Activated T-cell treated with anti-CD3 and anti-CD28 coated beads, Interleukin-2, amount 50 U/mL, for 24 hours (primary cell): ENCODE measurements at regions not wholly inside any gene's neighbourhood (a gene's known extent, or its start where the extent isn't known, plus 50 kb on each side); places are given as distances from the start of the nearest gene placed in this dataset.

Experiments used
- DNase-seq: peaks from one replicate; pipeline ENCODE4 v3.0.0-alpha.2; 2020
- H3K27ac Mint-ChIP-seq: 2 replicates; pipeline ENCODE4 v1.8.0; 2020; ENCODE audit warnings: mild to moderate bottlenecking, mixed read lengths
- H3K27me3 Mint-ChIP-seq: 2 replicates; pipeline ENCODE4 v1.8.0; 2020; ENCODE audit warnings: mixed read lengths
- H3K36me3 Mint-ChIP-seq: 2 replicates; pipeline ENCODE4 v1.8.0; 2020; ENCODE audit warnings: low read depth, mixed read lengths
- H3K4me1 Mint-ChIP-seq: 2 replicates; pipeline ENCODE4 v1.8.0; 2020; ENCODE audit warnings: low read depth, mixed read lengths
- H3K4me3 Mint-ChIP-seq: 2 replicates; pipeline ENCODE4 v1.8.0; 2020; ENCODE audit warnings: mild to moderate bottlenecking, moderate library complexity, mixed read lengths
- H3K9me3 Mint-ChIP-seq: 2 replicates; pipeline ENCODE4 v1.8.0; 2020; ENCODE audit warnings: mixed read lengths

DNA sequence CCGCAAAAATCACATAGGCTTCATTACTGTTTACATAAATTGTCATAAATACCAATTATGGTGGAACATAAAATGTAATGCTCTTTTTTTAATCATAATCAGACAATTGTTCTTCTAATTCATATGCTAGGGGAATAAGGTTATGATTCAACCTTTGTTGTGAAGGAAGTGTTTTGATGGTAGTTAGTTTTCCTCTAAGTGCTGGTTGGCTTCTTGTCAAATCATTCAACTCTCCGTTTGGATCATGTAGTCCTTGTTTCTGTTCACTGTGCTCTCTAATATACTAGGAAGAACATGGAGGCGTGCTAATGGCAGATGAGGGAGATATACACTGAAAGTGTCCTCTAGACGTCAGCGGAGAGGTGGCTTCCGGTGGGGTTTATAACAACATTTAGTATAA lies 1938.0 kb upstream of the PIK3C3 start:
- Mint-ChIP-seq H3K4me3 (no peak overlapping the region), H3K4me1 (no peaks in the 10 kb centered on the region), H3K27me3 (no peaks in the 10 kb centered on the region), H3K27ac (no peak overlapping the region), H3K36me3 (no peaks in the 10 kb centered on the region), H3K9me3 (peaks cover 12% of the 10 kb centered on the region)
- DNase-seq, result no peak

DNA sequence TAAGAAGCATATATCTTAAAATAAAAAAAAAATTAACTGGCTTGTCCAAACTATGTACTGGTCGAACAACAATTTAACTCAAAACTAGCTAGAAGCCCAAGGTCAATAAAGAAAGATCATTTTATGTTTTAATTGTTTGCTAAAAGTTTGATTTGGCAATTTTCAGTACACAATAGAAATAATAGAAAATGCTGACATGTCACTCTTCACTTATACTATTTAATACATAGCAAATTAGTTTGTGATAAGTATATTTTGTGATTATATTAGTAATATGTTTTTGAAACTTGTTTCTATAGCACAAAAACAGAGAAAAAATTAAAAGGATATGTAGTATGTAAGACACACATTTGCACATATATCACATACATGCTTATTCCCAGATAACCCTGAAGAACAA lies 1938.6 kb upstream of the PIK3C3 start:
- Mint-ChIP-seq H3K9me3 (peaks cover 14% of the 10 kb centered on the region), H3K27me3 (no peaks in the 10 kb centered on the region), H3K36me3 (no peaks in the 10 kb centered on the region), H3K27ac (no peak overlapping the region), H3K4me1 (no peaks in the 10 kb centered on the region), H3K4me3 (no peak overlapping the region)
- no peak for DNase-seq

GRCh38 chr18:40013001-40013609 lies 1941.9 kb upstream of the PIK3C3 start:
- H3K4me1 Mint-ChIP-seq, result no peaks in the 10 kb centered on the region
- peaks cover 12% of the 10 kb centered on the region for H3K9me3 Mint-ChIP-seq
- no peaks in the 10 kb centered on the region for H3K27me3 Mint-ChIP-seq
- no peak overlapping the region for H3K4me3 Mint-ChIP-seq
- no peaks in the 10 kb centered on the region for H3K36me3 Mint-ChIP-seq
- no peak for DNase-seq
- H3K27ac Mint-ChIP-seq, result no peak overlapping the region

DNA sequence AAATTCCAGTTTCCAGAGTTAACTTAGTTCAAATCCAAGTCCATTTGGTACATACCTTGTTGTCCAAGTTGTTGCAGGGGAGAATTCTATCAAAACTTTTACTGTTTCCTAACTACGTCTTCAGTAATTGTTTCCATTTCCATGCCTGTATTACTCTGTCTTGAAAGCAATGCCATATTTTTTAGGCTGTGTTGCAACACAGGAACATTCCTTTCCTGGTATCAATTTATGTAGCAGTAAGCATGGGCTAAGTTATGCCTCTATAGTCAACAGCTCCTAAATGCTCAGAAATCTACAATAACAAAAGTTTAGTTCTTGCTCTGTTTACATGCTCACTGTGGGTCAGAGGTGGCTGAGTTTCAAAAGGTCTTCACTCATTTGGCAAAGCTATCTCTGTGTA lies 1943.8 kb upstream of the PIK3C3 start:
- Mint-ChIP-seq H3K4me1 (no peaks in the 10 kb centered on the region), H3K27me3 (no peaks in the 10 kb centered on the region), H3K36me3 (no peaks in the 10 kb centered on the region), H3K4me3 (no peak overlapping the region), H3K9me3 (peaks cover 2% of the 10 kb centered on the region), H3K27ac (no peak overlapping the region)
- DNase-seq, result no peak

DNA sequence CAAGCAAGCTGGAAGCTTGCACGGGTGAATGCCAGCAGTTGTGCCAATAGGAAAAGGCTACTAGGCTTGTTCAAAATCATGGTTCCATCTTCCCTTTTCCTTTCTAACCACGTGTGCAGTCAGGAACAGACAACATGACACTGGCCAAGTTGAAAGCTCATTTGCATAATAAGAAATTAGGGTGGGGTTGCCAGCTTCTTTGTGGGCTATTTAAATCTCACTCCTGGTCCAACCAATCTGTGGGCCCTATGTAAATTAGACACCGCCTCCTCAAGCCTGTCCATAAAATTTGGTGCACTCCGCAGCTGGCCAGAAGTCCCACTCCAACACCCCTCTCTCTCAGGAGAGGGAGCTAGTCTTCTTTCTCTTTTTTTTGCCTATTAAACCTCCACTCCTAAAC lies 1948.4 kb upstream of the PIK3C3 start:
- Mint-ChIP-seq H3K4me1 (no peaks in the 10 kb centered on the region), H3K27me3 (no peaks in the 10 kb centered on the region), H3K36me3 (no peaks in the 10 kb centered on the region), H3K4me3 (no peak overlapping the region), H3K9me3 (peaks cover 6% of the 10 kb centered on the region), H3K27ac (no peak overlapping the region)
- no peak for DNase-seq

- no peaks in the 10 kb centered on the region for H3K4me1 Mint-ChIP-seq
- H3K9me3 Mint-ChIP-seq, result peaks cover 9% of the 10 kb centered on the region
- H3K27ac Mint-ChIP-seq, result no peak overlapping the region
- no peak for DNase-seq
- no peaks in the 10 kb centered on the region for H3K27me3 Mint-ChIP-seq
- H3K4me3 Mint-ChIP-seq, result no peak overlapping the region
- no peaks in the 10 kb centered on the region for H3K36me3 Mint-ChIP-seq
These were observed 1950.8 kb upstream of the PIK3C3 start for GRCh38 chr18:40004246-40004645.

DNA sequence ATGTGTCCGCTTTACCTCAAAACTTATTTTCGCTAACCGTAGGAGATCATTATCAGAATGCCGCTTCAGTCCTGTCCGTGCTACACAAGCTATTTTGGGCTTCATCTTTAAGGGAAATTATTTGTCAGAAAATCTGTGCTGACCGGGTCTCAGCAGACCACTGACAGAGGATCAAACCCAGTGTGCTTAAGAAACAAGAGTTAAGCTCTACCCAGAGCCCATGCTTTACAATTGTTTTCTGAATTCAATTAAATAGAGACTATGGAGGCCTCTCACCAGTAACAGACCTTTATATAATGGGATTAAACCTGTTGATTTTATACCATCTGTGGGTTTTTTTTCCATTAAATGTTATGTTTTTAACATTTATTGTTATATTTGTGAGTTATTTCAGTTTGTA lies 1956.7 kb upstream of the PIK3C3 start:
- Mint-ChIP-seq H3K4me3 (no peak overlapping the region), H3K27me3 (no peaks in the 10 kb centered on the region), H3K27ac (no peak overlapping the region), H3K36me3 (no peaks in the 10 kb centered on the region), H3K9me3 (peaks cover 8% of the 10 kb centered on the region), H3K4me1 (no peaks in the 10 kb centered on the region)
- DNase-seq, result no peak

GRCh38 chr18:39994498-39994897 lies 1960.5 kb upstream of the PIK3C3 start:
- no peaks in the 10 kb centered on the region for H3K27me3 Mint-ChIP-seq
- H3K4me3 Mint-ChIP-seq, result no peak overlapping the region
- DNase-seq, result no peak
- H3K27ac Mint-ChIP-seq, result no peak overlapping the region
- no peaks in the 10 kb centered on the region for H3K36me3 Mint-ChIP-seq
- no peaks in the 10 kb centered on the region for H3K4me1 Mint-ChIP-seq
- H3K9me3 Mint-ChIP-seq, result peaks cover 9% of the 10 kb centered on the region

GRCh38 chr18:39991696-39992265 lies 1963.3 kb upstream of the PIK3C3 start:
- peaks cover 12% of the 10 kb centered on the region for H3K9me3 Mint-ChIP-seq
- no peaks in the 10 kb centered on the region for H3K36me3 Mint-ChIP-seq
- H3K4me1 Mint-ChIP-seq, result no peaks in the 10 kb centered on the region
- no peak overlapping the region for H3K27ac Mint-ChIP-seq
- H3K27me3 Mint-ChIP-seq, result no peaks in the 10 kb centered on the region
- no peak overlapping the region for H3K4me3 Mint-ChIP-seq
- no peak for DNase-seq

GRCh38 chr18:39990540-39990939 lies 1964.5 kb upstream of the PIK3C3 start:
- Mint-ChIP-seq H3K27ac (no peak overlapping the region), H3K27me3 (no peaks in the 10 kb centered on the region), H3K36me3 (no peaks in the 10 kb centered on the region), H3K9me3 (peaks cover 9% of the 10 kb centered on the region), H3K4me3 (no peak overlapping the region), H3K4me1 (no peaks in the 10 kb centered on the region)
- no peak for DNase-seq

DNA sequence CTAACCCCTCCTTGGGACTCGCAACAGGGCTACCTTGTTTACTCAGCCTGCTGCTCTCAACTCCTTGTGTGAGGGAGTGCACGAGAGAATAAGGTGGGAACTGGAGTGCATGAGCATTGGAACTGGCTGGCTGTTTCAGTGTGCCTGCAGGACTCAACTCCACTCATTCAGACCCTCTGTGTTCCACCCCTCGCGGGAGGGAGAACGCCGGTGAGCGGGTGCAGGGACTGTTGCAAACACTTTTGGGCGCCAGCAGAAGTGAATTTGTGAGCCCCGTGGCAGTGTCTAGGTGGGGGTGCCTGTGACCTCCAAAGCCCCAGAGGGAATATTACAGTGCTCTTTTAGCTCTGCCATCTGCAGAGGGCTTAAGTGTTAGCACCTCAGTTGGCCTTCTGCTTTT lies 1978.3 kb upstream of the PIK3C3 start:
- no peaks in the 10 kb centered on the region for H3K27me3 Mint-ChIP-seq
- H3K4me1 Mint-ChIP-seq, result no peaks in the 10 kb centered on the region
- no peaks in the 10 kb centered on the region for H3K36me3 Mint-ChIP-seq
- no peak for DNase-seq
- H3K9me3 Mint-ChIP-seq, result no peaks in the 10 kb centered on the region
- H3K27ac Mint-ChIP-seq, result no peak overlapping the region
- no peak overlapping the region for H3K4me3 Mint-ChIP-seq

GRCh38 chr18:39972521-39972920 lies 1982.5 kb upstream of the PIK3C3 start:
- no peaks in the 10 kb centered on the region for H3K4me1 Mint-ChIP-seq
- no peaks in the 10 kb centered on the region for H3K9me3 Mint-ChIP-seq
- no peak overlapping the region for H3K4me3 Mint-ChIP-seq

GRCh38 chr18:39969803-39970494 lies 1985.1 kb upstream of the PIK3C3 start:
- H3K4me3 Mint-ChIP-seq, result no peak overlapping the region
- no peaks in the 10 kb centered on the region for H3K27me3 Mint-ChIP-seq
- no peaks in the 10 kb centered on the region for H3K4me1 Mint-ChIP-seq
- H3K36me3 Mint-ChIP-seq, result no peaks in the 10 kb centered on the region
- H3K9me3 Mint-ChIP-seq, result peaks cover 7% of the 10 kb centered on the region
- no peak overlapping the region for H3K27ac Mint-ChIP-seq
- DNase-seq, result no peak

More at GRCh38 chr18:39972521-39972920, 1982.5 kb upstream of the PIK3C3 start:
- H3K27me3 Mint-ChIP-seq, result no peaks in the 10 kb centered on the region
- H3K36me3 Mint-ChIP-seq, result no peaks in the 10 kb centered on the region
- H3K27ac Mint-ChIP-seq, result no peak overlapping the region
- DNase-seq, result no peak

DNA sequence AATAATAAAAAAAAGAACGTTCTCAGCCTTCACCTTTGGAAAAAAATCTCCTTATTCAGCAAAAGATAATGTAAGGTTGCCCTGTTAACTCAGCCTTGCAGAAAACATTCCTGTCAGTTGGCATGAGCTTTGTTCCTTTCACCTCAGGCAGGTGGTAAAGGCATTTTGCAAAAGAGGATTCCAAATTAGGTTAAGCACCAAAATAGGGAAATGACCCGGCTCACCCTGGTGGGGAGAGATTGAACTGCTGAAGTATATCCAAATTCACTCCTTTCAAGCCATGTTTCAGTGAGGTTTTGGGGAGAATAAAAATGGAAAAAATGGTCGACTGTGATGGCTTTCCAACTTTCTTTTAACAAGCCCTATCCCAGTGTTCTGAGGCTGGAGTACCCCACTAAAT lies 1988.8 kb upstream of the PIK3C3 start:
- Mint-ChIP-seq H3K27ac (no peak overlapping the region), H3K27me3 (no peaks in the 10 kb centered on the region), H3K4me1 (no peaks in the 10 kb centered on the region), H3K9me3 (peaks cover 7% of the 10 kb centered on the region), H3K36me3 (no peaks in the 10 kb centered on the region), H3K4me3 (no peak overlapping the region)
- no peak for DNase-seq

DNA sequence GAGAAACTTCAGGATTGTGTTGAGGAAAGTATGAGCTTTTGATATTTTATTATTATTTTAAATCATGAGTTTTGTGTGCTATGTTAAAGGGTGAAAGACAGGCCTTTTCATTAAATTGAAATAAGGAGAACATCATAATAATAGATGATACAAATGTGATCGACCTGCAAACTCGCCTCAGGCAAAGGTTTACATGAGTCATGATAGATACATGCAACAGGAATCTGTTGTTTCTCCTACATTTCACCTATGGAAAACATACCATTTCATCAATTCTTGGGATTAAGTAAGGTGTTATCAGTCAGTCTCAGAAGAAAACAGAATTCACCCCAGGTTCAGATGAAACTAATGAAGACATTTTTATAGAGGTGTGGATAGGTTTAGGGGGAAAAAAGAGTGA lies 1992.5 kb upstream of the PIK3C3 start:
- H3K4me1 Mint-ChIP-seq, result no peaks in the 10 kb centered on the region
- peaks cover 19% of the 10 kb centered on the region for H3K9me3 Mint-ChIP-seq
- H3K27me3 Mint-ChIP-seq, result no peaks in the 10 kb centered on the region
- H3K27ac Mint-ChIP-seq, result no peak overlapping the region
- no peaks in the 10 kb centered on the region for H3K36me3 Mint-ChIP-seq
- no peak for DNase-seq
- no peak overlapping the region for H3K4me3 Mint-ChIP-seq
